Osteoblast (primary cell): ENCODE measurements at regions not wholly inside any gene's neighbourhood (a gene's known extent, or its start where the extent isn't known, plus 50 kb on each side); places are given as distances from the start of the nearest gene placed in this dataset.
A peak's percentile ranks its signal among the peaks of the same experiment; 100 is the strongest.

Experiments used
- DNase-seq: peaks from one replicate; pipeline ENCODE4 v3.0.0; 2011; ENCODE audit warnings: low spot score, mixed read lengths; ENCODE audit not compliant: insufficient read length; ENCODE audit errors: missing footprints
- H2AFZ ChIP-seq: 2 replicates; pipeline ENCODE4 v1.6.0; 2011; ENCODE audit warnings: mild to moderate bottlenecking, low read length
- H3K27ac ChIP-seq: 2 replicates; pipeline ENCODE4 v1.5.1; 2011; ENCODE audit warnings: mild to moderate bottlenecking, low read depth, low read length, moderate library complexity
- H3K27me3 ChIP-seq: 2 replicates; pipeline ENCODE4 v1.6.0; 2012; ENCODE audit warnings: mild to moderate bottlenecking, control low read depth, inconsistent platforms, low read length, moderate library complexity; ENCODE audit not compliant: insufficient read depth
- H3K36me3 ChIP-seq: 2 replicates; pipeline ENCODE4 v1.5.1; 2011; ENCODE audit warnings: mild to moderate bottlenecking, low read length, control low read depth, moderate library complexity; ENCODE audit not compliant: insufficient read depth
- H3K4me1 ChIP-seq: 2 replicates; pipeline ENCODE4 v1.5.1; 2011; ENCODE audit warnings: mild to moderate bottlenecking, low read length, control low read depth, moderate library complexity; ENCODE audit not compliant: insufficient read depth
- H3K4me2 ChIP-seq: 2 replicates; pipeline ENCODE4 v1.6.0; 2011; ENCODE audit warnings: mild to moderate bottlenecking, low read length; ENCODE audit not compliant: insufficient read depth
- H3K4me3 ChIP-seq: fragments of 200-600 bp; sonication (generic); 3 replicates; pipeline ENCODE4 v1.5.1; 2012; ENCODE audit warnings: mild to moderate bottlenecking, low read length, inconsistent platforms; ENCODE audit not compliant: insufficient read depth
- H3K79me2 ChIP-seq: 2 replicates; pipeline ENCODE4 v1.6.0; 2012; ENCODE audit warnings: mild to moderate bottlenecking, low read length, control low read depth, inconsistent platforms; ENCODE audit not compliant: insufficient read depth
- H3K9me3 ChIP-seq: 2 replicates; pipeline ENCODE4 v1.5.1; 2011; ENCODE audit warnings: low read depth, low read length, control low read depth
- H4K20me1 ChIP-seq: 2 replicates; pipeline ENCODE4 v1.6.0; 2012; ENCODE audit warnings: mild to moderate bottlenecking, low read length, control low read depth; ENCODE audit not compliant: insufficient read depth
- CTCF ChIP-seq: IDR thresholded peaks from 2 replicates; pipeline ENCODE4 v1.5.1; 2011; ENCODE audit warnings: mild to moderate bottlenecking, low read depth, low read length, moderate library complexity; ENCODE audit errors: extremely low read depth

GRCh38 chr1:114298008-114298407 is 144.3 kb upstream of the SYT6 start:
- no peak for TF ChIP-seq CTCF
- H3K27ac ChIP-seq, result no peak overlapping the region
- no peak overlapping the region for H2AFZ ChIP-seq
- no peak overlapping the region for H3K4me2 ChIP-seq
- peak; percentile 38 for DNase-seq
- no peaks in the 10 kb centered on the region for H3K9me3 ChIP-seq
- no peak overlapping the region for H3K4me3 ChIP-seq
- H3K27me3 ChIP-seq, result peaks cover 6% of the 10 kb centered on the region
- no peaks in the 10 kb centered on the region for H3K36me3 ChIP-seq
- no peaks in the 10 kb centered on the region for H3K79me2 ChIP-seq
- H4K20me1 ChIP-seq, result no peaks in the 10 kb centered on the region
- no peaks in the 10 kb centered on the region for H3K4me1 ChIP-seq

GRCh38 chr1:114296413-114296812 is 142.7 kb upstream of the SYT6 start:
- H3K4me1 ChIP-seq, result no peaks in the 10 kb centered on the region
- no peak for DNase-seq
- H3K4me2 ChIP-seq, result no peak overlapping the region
- H3K27ac ChIP-seq, result no peak overlapping the region
- H2AFZ ChIP-seq, result no peak overlapping the region
- H3K9me3 ChIP-seq, result no peaks in the 10 kb centered on the region
- H3K27me3 ChIP-seq, result peaks cover 6% of the 10 kb centered on the region
- H4K20me1 ChIP-seq, result no peaks in the 10 kb centered on the region
- no peaks in the 10 kb centered on the region for H3K36me3 ChIP-seq
- TF ChIP-seq CTCF, result no peak
- H3K4me3 ChIP-seq, result no peak overlapping the region
- H3K79me2 ChIP-seq, result no peaks in the 10 kb centered on the region

- no peak for DNase-seq
- peaks cover 4% of the 10 kb centered on the region for H3K27me3 ChIP-seq
- no peak overlapping the region for H3K4me2 ChIP-seq
- H3K9me3 ChIP-seq, result no peaks in the 10 kb centered on the region
- H3K4me3 ChIP-seq, result no peak overlapping the region
- no peaks in the 10 kb centered on the region for H3K79me2 ChIP-seq
- H3K4me1 ChIP-seq, result no peaks in the 10 kb centered on the region
- H2AFZ ChIP-seq, result no peak overlapping the region
- no peak for TF ChIP-seq CTCF
- no peaks in the 10 kb centered on the region for H3K36me3 ChIP-seq
- no peak overlapping the region for H3K27ac ChIP-seq
- H4K20me1 ChIP-seq, result no peaks in the 10 kb centered on the region
Measured at GRCh38 chr1:114295321-114295720, 141.7 kb upstream of the SYT6 start.

- no peak for DNase-seq
- Histone ChIP-seq H3K27ac (no peak overlapping the region), H3K27me3 (no peaks in the 10 kb centered on the region), H3K4me2 (no peak overlapping the region), H3K79me2 (no peaks in the 10 kb centered on the region), H3K36me3 (no peaks in the 10 kb centered on the region), H3K4me3 (no peak overlapping the region), H3K9me3 (no peaks in the 10 kb centered on the region), H4K20me1 (no peaks in the 10 kb centered on the region), H2AFZ (no peak overlapping the region), H3K4me1 (no peaks in the 10 kb centered on the region)
- TF ChIP-seq CTCF, result no peak
Measured at GRCh38 chr1:114292835-114293234, 139.2 kb upstream of the SYT6 start.
